Esophagus muscularis mucosa (tissue), 3 donors: ENCODE measurements at regions not wholly inside any gene's neighbourhood (a gene's known extent, or its start where the extent isn't known, plus 50 kb on each side); places are given as distances from the start of the nearest gene placed in this dataset.

Source experiments
- CTCF ChIP-seq, 3 experiments: fragments of 200-600 bp in 2 of 3; fragments of 450-650 bp in 1 of 3; sonication (generic) in 2 of 3; IDR thresholded peaks; one replicate each; pipeline ENCODE4 v1.5.1; 2017 to 2019; ENCODE audit warnings: antibody characterized with exemption in 3 of 3, mild to moderate bottlenecking in 2 of 3, moderate library complexity in 1 of 3
- POLR2A ChIP-seq: fragments of 450-650 bp; IDR thresholded peaks from one replicate; pipeline ENCODE4 v1.6.1; 2017; ENCODE audit warnings: antibody characterized with exemption, moderate library complexity, mild to moderate bottlenecking, low read depth
- POLR2AphosphoS5 ChIP-seq, 2 donors: sonication (generic); formaldehyde crosslinking; IDR thresholded peaks; one replicate each; pipeline ENCODE4 v1.6.1; 2017; ENCODE audit warnings: antibody characterized with exemption in 2 of 2

- no peak for TF ChIP-seq CTCF (IDR thresholded peaks at IDR 0.05)
- TF ChIP-seq POLR2A, result no peak
- TF ChIP-seq POLR2AphosphoS5 (IDR thresholded peaks at IDR 0.05), result no peak
These were observed 2183.6 kb upstream of the CELF4 start for GRCh38 chr18:39749154-39749553.
